DND-41 (cell line): ENCODE measurements at regions not wholly inside any gene's neighbourhood (a gene's known extent, or its start where the extent isn't known, plus 50 kb on each side); places are given as distances from the start of the nearest gene placed in this dataset.

ENCODE experiments used
- ATAC-seq: fragments of 200-7000 bp; cut with Tn5 transposase; 3 replicates; pipeline ENCODE4 v1.9.1; 2021; ENCODE audit warnings: low read depth; ENCODE audit not compliant: insufficient read depth
- DNase-seq: peaks from one replicate; pipeline ENCODE4 v3.0.0-alpha.2; 2020
- H2AFZ ChIP-seq: 2 replicates; pipeline ENCODE4 v1.6.0; 2012; ENCODE audit warnings: low read depth, low read length
- H3K27ac ChIP-seq: 2 replicates; pipeline ENCODE4 v1.5.1; 2012; ENCODE audit warnings: low read length, inconsistent platforms
- H3K27me3 ChIP-seq: fragments of 200-600 bp; sonication (generic); 2 replicates; pipeline ENCODE4 v1.6.0; 2012; ENCODE audit warnings: low read length, mild to moderate bottlenecking, inconsistent platforms; ENCODE audit not compliant: insufficient read depth, poor library complexity
- H3K36me3 ChIP-seq: 2 replicates; pipeline ENCODE4 v1.5.1; 2012; ENCODE audit warnings: low read length, inconsistent platforms; ENCODE audit not compliant: insufficient read depth
- H3K4me1 ChIP-seq: 2 replicates; pipeline ENCODE4 v1.5.1; 2012; ENCODE audit warnings: mild to moderate bottlenecking, low read length; ENCODE audit not compliant: insufficient read depth
- H3K4me2 ChIP-seq: 2 replicates; pipeline ENCODE4 v1.6.0; 2012; ENCODE audit warnings: mild to moderate bottlenecking, moderate library complexity, low read length, inconsistent platforms; ENCODE audit not compliant: insufficient read depth
- H3K4me3 ChIP-seq, 2 experiments: fragments of 200-600 bp in 1 of 2; shearing (Covaris generic) in 1 of 2; 2 replicates each; pipeline ENCODE4 v1.5.1; 2012 to 2016; ENCODE audit warnings: inconsistent platforms in 2 of 2, low read length in 2 of 2, mild to moderate bottlenecking in 2 of 2, low read depth in 1 of 2, moderate library complexity in 1 of 2
- H3K79me2 ChIP-seq: 2 replicates; pipeline ENCODE4 v1.6.0; 2012; ENCODE audit warnings: low read length, inconsistent platforms; ENCODE audit not compliant: insufficient read depth
- H3K9ac ChIP-seq: 2 replicates; pipeline ENCODE4 v1.6.0; 2012; ENCODE audit warnings: low read depth, mild to moderate bottlenecking, inconsistent platforms, low read length, moderate library complexity
- H3K9me3 ChIP-seq: 2 replicates; pipeline ENCODE4 v1.5.1; 2012; ENCODE audit warnings: low read length, moderate library complexity, mild to moderate bottlenecking, inconsistent platforms; ENCODE audit not compliant: insufficient read depth, severe bottlenecking
- H4K20me1 ChIP-seq: 2 replicates; pipeline ENCODE4 v1.6.0; 2012; ENCODE audit warnings: low read length; ENCODE audit not compliant: insufficient read depth
- EZH2 ChIP-seq: IDR thresholded peaks from 3 replicates; pipeline ENCODE4 v1.6.1; 2012; ENCODE audit warnings: borderline replicate concordance, low read depth, mild to moderate bottlenecking, moderate library complexity, low read length, inconsistent platforms; ENCODE audit not compliant: severe bottlenecking
- TF ChIP-seq, protein P1 (sequence below): IDR thresholded peaks from 2 replicates; pipeline ENCODE4 v1.5.1; 2012; ENCODE audit warnings: borderline replicate concordance, low read length, moderate library complexity, mild to moderate bottlenecking; ENCODE audit not compliant: poor library complexity, severe bottlenecking; ENCODE audit errors: extremely low read depth

DNA sequence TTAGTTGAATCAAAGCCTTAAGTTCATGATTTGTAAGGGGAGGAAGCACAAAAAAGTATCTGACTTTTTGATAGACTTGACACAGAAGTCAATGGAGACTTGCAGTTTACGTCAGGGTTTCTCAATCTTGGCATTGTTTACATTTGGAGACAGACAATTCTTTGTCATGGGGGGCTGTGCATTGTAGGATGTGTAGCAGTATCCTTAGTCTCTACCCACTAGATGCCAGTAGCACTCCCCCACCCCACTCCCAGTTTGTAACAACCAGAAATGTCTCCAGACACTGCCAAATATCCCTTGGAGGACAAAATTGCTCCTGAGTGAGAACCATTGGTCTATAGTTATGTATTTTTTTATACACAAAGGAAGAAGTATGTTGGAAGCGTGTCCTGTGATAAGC, 434.1 kb downstream of the RFPL4B start:
- H3K27ac ChIP-seq = no peak overlapping the region
- no peak for TF ChIP-seq EZH2
- TF ChIP-seq, protein P1, sequence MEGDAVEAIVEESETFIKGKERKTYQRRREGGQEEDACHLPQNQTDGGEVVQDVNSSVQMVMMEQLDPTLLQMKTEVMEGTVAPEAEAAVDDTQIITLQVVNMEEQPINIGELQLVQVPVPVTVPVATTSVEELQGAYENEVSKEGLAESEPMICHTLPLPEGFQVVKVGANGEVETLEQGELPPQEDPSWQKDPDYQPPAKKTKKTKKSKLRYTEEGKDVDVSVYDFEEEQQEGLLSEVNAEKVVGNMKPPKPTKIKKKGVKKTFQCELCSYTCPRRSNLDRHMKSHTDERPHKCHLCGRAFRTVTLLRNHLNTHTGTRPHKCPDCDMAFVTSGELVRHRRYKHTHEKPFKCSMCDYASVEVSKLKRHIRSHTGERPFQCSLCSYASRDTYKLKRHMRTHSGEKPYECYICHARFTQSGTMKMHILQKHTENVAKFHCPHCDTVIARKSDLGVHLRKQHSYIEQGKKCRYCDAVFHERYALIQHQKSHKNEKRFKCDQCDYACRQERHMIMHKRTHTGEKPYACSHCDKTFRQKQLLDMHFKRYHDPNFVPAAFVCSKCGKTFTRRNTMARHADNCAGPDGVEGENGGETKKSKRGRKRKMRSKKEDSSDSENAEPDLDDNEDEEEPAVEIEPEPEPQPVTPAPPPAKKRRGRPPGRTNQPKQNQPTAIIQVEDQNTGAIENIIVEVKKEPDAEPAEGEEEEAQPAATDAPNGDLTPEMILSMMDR = no peak
- no peak for ATAC-seq
- no peaks in the 10 kb centered on the region for H3K27me3 ChIP-seq
- no peak overlapping the region for H2AFZ ChIP-seq
- no peaks in the 10 kb centered on the region for H3K36me3 ChIP-seq
- H4K20me1 ChIP-seq = no peaks in the 10 kb centered on the region
- H3K4me1 ChIP-seq = no peaks in the 10 kb centered on the region
- H3K9me3 ChIP-seq = no peaks in the 10 kb centered on the region
- DNase-seq = no peak
- no peak overlapping the region for H3K4me3 ChIP-seq
- H3K9ac ChIP-seq = no peak overlapping the region
- no peaks in the 10 kb centered on the region for H3K79me2 ChIP-seq
- no peak overlapping the region for H3K4me2 ChIP-seq

DNA sequence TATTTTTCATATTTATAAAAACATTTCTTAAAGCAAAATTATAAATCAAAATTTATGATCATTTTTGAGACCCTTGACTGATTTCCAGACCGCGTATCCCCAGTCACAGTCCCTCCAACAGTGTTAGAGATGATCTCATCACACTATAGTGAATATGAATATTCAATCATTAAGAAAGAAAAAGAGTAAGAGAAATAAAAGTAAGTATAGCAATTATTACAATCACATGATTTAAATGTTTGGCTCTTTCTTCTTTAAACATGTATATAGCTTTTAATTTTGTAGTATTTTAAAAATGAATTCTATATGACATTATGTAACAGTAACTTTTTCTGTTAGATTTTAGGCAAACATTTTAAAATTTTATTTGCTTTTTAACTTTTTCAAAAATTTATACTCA, 438.3 kb downstream of the RFPL4B start:
- Histone ChIP-seq H2AFZ (no peak overlapping the region), H3K9me3 (no peaks in the 10 kb centered on the region), H3K27me3 (no peaks in the 10 kb centered on the region), H3K36me3 (no peaks in the 10 kb centered on the region), H3K4me2 (no peak overlapping the region), H3K4me3 (no peak overlapping the region), H3K4me1 (no peaks in the 10 kb centered on the region), H3K79me2 (no peaks in the 10 kb centered on the region), H3K9ac (no peak overlapping the region), H3K27ac (no peak overlapping the region), H4K20me1 (no peaks in the 10 kb centered on the region)
- TF ChIP-seq, protein P1 = no peak
- TF ChIP-seq EZH2 = no peak
- DNase-seq = no peak
- no peak for ATAC-seq

DNA sequence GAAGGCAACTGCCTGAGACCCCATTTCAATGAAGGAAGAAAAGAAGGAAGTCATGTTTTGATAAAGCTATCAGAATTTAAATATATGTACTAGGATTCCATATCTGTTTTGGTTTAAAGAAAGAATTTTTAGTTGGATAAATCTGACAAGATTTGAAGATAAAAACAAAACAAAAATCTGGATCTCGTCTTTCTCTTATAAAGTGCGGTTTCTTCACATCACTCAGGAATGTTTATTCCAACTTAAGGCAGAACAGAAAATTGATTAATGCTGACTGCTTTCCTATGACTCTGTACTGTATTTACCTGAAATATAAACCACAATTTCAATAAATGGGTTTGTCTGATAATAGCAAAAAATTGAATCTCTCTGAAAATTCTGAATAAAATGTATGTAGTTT, 439.7 kb downstream of the RFPL4B start:
- no peak for ATAC-seq

More for the DNA sequence above, 439.7 kb downstream of the RFPL4B start:
- Histone ChIP-seq H3K27me3 (no peaks in the 10 kb centered on the region), H3K4me2 (no peak overlapping the region), H3K4me1 (no peaks in the 10 kb centered on the region), H3K9ac (no peak overlapping the region), H3K4me3 (no peak overlapping the region), H3K79me2 (no peaks in the 10 kb centered on the region), H3K9me3 (no peaks in the 10 kb centered on the region), H3K36me3 (no peaks in the 10 kb centered on the region), H2AFZ (no peak overlapping the region), H3K27ac (no peak overlapping the region), H4K20me1 (no peaks in the 10 kb centered on the region)
- TF ChIP-seq EZH2 = no peak
- TF ChIP-seq, protein P1 = no peak
- DNase-seq = no peak
